ENCODE measurements at regions not wholly inside any gene's neighbourhood (a gene's known extent, or its start where the extent isn't known, plus 50 kb on each side); places are given as distances from the start of the nearest gene placed in this dataset.

- Histone ChIP-seq H3K9ac (ENCODE audit: low read length) (no peak overlapping the region), H3K36me3 (ENCODE audit: control insufficient read depth, insufficient read depth, low read length, severe bottlenecking) (no peaks in the 10 kb centered on the region), H3K27me3 (replicated peaks; ENCODE audit: control insufficient read depth, insufficient read depth, low read length) (no peaks in the 10 kb centered on the region), H3K4me1 (ENCODE audit: control insufficient read depth, insufficient read depth, low read length) (peaks cover 17% of the 10 kb centered on the region), H3K9me3 (ENCODE audit: control insufficient read depth, low read length) (no peaks in the 10 kb centered on the region), H3K4me3 (ENCODE audit: low read length) (no peak overlapping the region)
- no peak for DNase-seq (ENCODE audit: low read depth)
Measured at GRCh38 chr2:64352292-64352691, 101.7 kb upstream of the LGALSL start.

- peaks cover 14% of the 10 kb centered on the region for H3K4me1 ChIP-seq (ENCODE audit: control insufficient read depth, insufficient read depth, low read length)
- H3K9ac ChIP-seq (ENCODE audit: low read length) = no peak overlapping the region
- DNase-seq (ENCODE audit: low read depth) = peak; percentile 25
- H3K36me3 ChIP-seq (ENCODE audit: control insufficient read depth, insufficient read depth, low read length, severe bottlenecking) = no peaks in the 10 kb centered on the region
- no peaks in the 10 kb centered on the region for H3K27me3 ChIP-seq (replicated peaks; ENCODE audit: control insufficient read depth, insufficient read depth, low read length)
- H3K4me3 ChIP-seq (ENCODE audit: low read length) = no peak overlapping the region
- H3K9me3 ChIP-seq (ENCODE audit: control insufficient read depth, low read length) = no peaks in the 10 kb centered on the region
Measured at GRCh38 chr2:64354857-64355680, 98.9 kb upstream of the LGALSL start.

- H3K27me3 ChIP-seq (replicated peaks; ENCODE audit: control insufficient read depth, insufficient read depth, low read length) = peaks cover 7% of the 10 kb centered on the region
- no peak overlapping the region for H3K9ac ChIP-seq (ENCODE audit: low read length)
- H3K36me3 ChIP-seq (ENCODE audit: control insufficient read depth, insufficient read depth, low read length, severe bottlenecking) = no peaks in the 10 kb centered on the region
- H3K4me1 ChIP-seq (ENCODE audit: control insufficient read depth, insufficient read depth, low read length) = peaks cover 20% of the 10 kb centered on the region
- no peak for DNase-seq (ENCODE audit: low read depth)
- no peak overlapping the region for H3K4me3 ChIP-seq (ENCODE audit: low read length)
- no peaks in the 10 kb centered on the region for H3K9me3 ChIP-seq (ENCODE audit: control insufficient read depth, low read length)
Measured at GRCh38 chr2:64356906-64357305, 97.1 kb upstream of the LGALSL start.

- DNase-seq (ENCODE audit: low read depth) = no peak
- Histone ChIP-seq H3K36me3 (ENCODE audit: control insufficient read depth, insufficient read depth, low read length, severe bottlenecking) (no peaks in the 10 kb centered on the region), H3K4me1 (ENCODE audit: control insufficient read depth, insufficient read depth, low read length) (peaks cover 23% of the 10 kb centered on the region), H3K9ac (ENCODE audit: low read length) (peak overlapping the region; percentile 33), H3K9me3 (ENCODE audit: control insufficient read depth, low read length) (no peaks in the 10 kb centered on the region), H3K27me3 (replicated peaks; ENCODE audit: control insufficient read depth, insufficient read depth, low read length) (peaks cover 13% of the 10 kb centered on the region), H3K4me3 (ENCODE audit: low read length) (no peak overlapping the region)
Measured at GRCh38 chr2:64359171-64359891, 94.6 kb upstream of the LGALSL start.

GRCh38 chr2:64359892-64360657 lies 93.9 kb upstream of the LGALSL start:
- H3K9ac ChIP-seq (ENCODE audit: low read length) = peak overlapping the region; percentile 33

GRCh38 chr2:64361151-64361938 lies 92.6 kb upstream of the LGALSL start:
- peaks cover 13% of the 10 kb centered on the region for H3K27me3 ChIP-seq (replicated peaks; ENCODE audit: control insufficient read depth, insufficient read depth, low read length)
- peaks cover 17% of the 10 kb centered on the region for H3K4me1 ChIP-seq (ENCODE audit: control insufficient read depth, insufficient read depth, low read length)
- no peak for DNase-seq (ENCODE audit: low read depth)
- no peak overlapping the region for H3K9ac ChIP-seq (ENCODE audit: low read length)
- no peaks in the 10 kb centered on the region for H3K36me3 ChIP-seq (ENCODE audit: control insufficient read depth, insufficient read depth, low read length, severe bottlenecking)
- H3K4me3 ChIP-seq (ENCODE audit: low read length) = no peak overlapping the region
- no peaks in the 10 kb centered on the region for H3K9me3 ChIP-seq (ENCODE audit: control insufficient read depth, low read length)

More at GRCh38 chr2:64359892-64360657, 93.9 kb upstream of the LGALSL start:
- H3K4me1 ChIP-seq (ENCODE audit: control insufficient read depth, insufficient read depth, low read length) = peaks cover 21% of the 10 kb centered on the region
- peak; percentile 87 for DNase-seq (ENCODE audit: low read depth)
- H3K9me3 ChIP-seq (ENCODE audit: control insufficient read depth, low read length) = no peaks in the 10 kb centered on the region
- no peak overlapping the region for H3K4me3 ChIP-seq (ENCODE audit: low read length)
- peaks cover 13% of the 10 kb centered on the region for H3K27me3 ChIP-seq (replicated peaks; ENCODE audit: control insufficient read depth, insufficient read depth, low read length)
- no peaks in the 10 kb centered on the region for H3K36me3 ChIP-seq (ENCODE audit: control insufficient read depth, insufficient read depth, low read length, severe bottlenecking)

- DNase-seq (ENCODE audit: low read depth) = no peak
- no peak overlapping the region for H3K4me3 ChIP-seq (ENCODE audit: low read length)
- no peaks in the 10 kb centered on the region for H3K36me3 ChIP-seq (ENCODE audit: control insufficient read depth, insufficient read depth, low read length, severe bottlenecking)
- no peak overlapping the region for H3K9ac ChIP-seq (ENCODE audit: low read length)
- no peaks in the 10 kb centered on the region for H3K9me3 ChIP-seq (ENCODE audit: control insufficient read depth, low read length)
- H3K27me3 ChIP-seq (replicated peaks; ENCODE audit: control insufficient read depth, insufficient read depth, low read length) = peaks cover 13% of the 10 kb centered on the region
- peaks cover 17% of the 10 kb centered on the region for H3K4me1 ChIP-seq (ENCODE audit: control insufficient read depth, insufficient read depth, low read length)
Measured at GRCh38 chr2:64362562-64363026, 91.4 kb upstream of the LGALSL start.

GRCh38 chr2:64363140-64363539 lies 90.8 kb upstream of the LGALSL start:
- H3K4me3 ChIP-seq (ENCODE audit: low read length) = no peak overlapping the region

DNA sequence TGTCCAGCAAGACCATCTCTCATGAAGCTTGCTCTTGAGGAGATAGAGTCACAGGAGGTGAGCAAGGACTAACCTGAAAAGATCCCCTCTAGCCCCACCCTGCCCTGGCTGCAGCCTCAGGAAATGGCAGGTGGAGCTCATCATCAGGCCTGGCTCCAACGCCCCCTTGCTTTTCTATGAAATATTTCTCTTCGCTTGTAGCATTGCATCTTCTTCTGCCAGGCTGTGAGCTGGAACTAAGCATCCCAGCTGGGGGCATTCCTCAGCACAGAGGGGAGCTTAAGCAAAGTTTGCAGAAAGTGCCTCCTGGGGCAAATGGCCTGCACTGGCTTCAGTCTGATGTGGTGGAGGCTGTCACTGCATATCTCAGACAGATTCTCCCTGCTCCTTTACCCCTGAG lies 90.1 kb upstream of the LGALSL start:
- peaks cover 17% of the 10 kb centered on the region for H3K4me1 ChIP-seq (ENCODE audit: control insufficient read depth, insufficient read depth, low read length)
- DNase-seq (ENCODE audit: low read depth) = no peak
- H3K27me3 ChIP-seq (replicated peaks; ENCODE audit: control insufficient read depth, insufficient read depth, low read length) = peaks cover 13% of the 10 kb centered on the region
- H3K4me3 ChIP-seq (ENCODE audit: low read length) = no peak overlapping the region
- no peak overlapping the region for H3K9ac ChIP-seq (ENCODE audit: low read length)
- H3K9me3 ChIP-seq (ENCODE audit: control insufficient read depth, low read length) = no peaks in the 10 kb centered on the region
- no peaks in the 10 kb centered on the region for H3K36me3 ChIP-seq (ENCODE audit: control insufficient read depth, insufficient read depth, low read length, severe bottlenecking)

More at GRCh38 chr2:64363140-64363539, 90.8 kb upstream of the LGALSL start:
- Histone ChIP-seq H3K4me1 (ENCODE audit: control insufficient read depth, insufficient read depth, low read length) (peaks cover 17% of the 10 kb centered on the region), H3K27me3 (replicated peaks; ENCODE audit: control insufficient read depth, insufficient read depth, low read length) (peaks cover 13% of the 10 kb centered on the region), H3K9ac (ENCODE audit: low read length) (no peak overlapping the region), H3K36me3 (ENCODE audit: control insufficient read depth, insufficient read depth, low read length, severe bottlenecking) (no peaks in the 10 kb centered on the region), H3K9me3 (ENCODE audit: control insufficient read depth, low read length) (no peaks in the 10 kb centered on the region)
- no peak for DNase-seq (ENCODE audit: low read depth)

DNA sequence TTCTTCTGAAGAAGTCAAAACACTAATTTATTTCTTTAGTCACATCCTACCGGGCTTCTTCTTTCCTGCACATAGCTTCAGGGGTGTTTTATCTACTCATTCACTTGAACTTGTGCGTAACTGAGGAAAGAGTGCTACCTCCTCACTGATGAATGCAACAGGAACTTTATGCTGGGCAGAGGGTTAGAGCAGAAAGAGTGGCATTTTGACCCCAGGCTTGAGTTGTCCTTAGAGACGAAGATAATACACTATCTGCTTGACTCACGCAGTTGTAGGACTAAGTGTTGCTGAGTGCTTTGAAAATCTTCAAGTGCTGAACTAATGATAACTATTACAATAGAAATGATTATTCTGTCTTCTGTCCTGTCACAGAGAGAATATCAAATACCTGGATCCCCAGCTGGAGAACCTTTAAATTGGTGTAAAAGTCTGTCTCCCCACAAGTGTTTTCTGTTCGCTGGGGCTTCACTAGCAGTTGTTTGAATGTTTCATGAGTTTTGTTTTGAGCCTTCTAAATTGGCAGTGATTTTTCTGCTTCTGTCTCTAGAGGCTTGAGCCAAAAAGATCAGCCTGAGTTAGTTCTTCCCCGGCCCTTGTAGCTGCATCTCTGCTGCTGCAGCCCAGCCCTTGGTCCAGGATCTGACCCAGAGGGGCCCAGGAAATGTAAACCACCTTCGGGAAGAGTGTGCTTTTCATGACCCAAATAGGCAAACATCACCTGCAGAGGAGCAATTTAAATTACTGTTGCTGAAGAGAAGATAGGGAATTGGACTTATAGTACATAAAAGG lies 86.3 kb upstream of the LGALSL start:
- Histone ChIP-seq H3K9ac (ENCODE audit: low read length) (no peak overlapping the region), H3K9me3 (ENCODE audit: control insufficient read depth, low read length) (no peaks in the 10 kb centered on the region), H3K4me1 (ENCODE audit: control insufficient read depth, insufficient read depth, low read length) (peaks cover 4% of the 10 kb centered on the region), H3K27me3 (replicated peaks; ENCODE audit: control insufficient read depth, insufficient read depth, low read length) (no peaks in the 10 kb centered on the region), H3K36me3 (ENCODE audit: control insufficient read depth, insufficient read depth, low read length, severe bottlenecking) (no peaks in the 10 kb centered on the region), H3K4me3 (ENCODE audit: low read length) (no peak overlapping the region)
- DNase-seq (ENCODE audit: low read depth) = no peak
